ENCODE measurements at regions not wholly inside any gene's neighbourhood (a gene's known extent, or its start where the extent isn't known, plus 50 kb on each side); places are given as distances from the start of the nearest gene placed in this dataset.
A peak's percentile ranks its signal among the peaks of the same experiment; 100 is the strongest.

DNA sequence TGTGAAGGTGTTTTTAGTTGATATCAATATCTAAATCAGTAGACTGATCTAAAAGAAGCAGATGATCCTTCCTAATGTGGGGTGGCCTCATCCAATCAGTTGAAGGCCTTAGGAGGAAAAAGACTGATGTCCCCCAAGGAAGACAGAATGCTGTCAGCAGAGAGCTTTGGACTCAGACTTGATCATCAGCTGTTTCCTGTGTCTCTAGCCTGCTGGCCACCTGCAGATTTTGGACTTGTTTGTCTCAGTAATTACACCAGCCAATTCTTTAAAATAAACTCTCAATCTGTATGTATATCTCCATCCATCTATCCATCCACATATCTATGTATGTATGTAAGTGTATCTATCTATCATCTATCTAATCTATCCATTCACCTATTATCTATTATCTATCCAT lies 301.3 kb downstream of the LPIN1 start:
- Mint-ChIP-seq H3K4me1 (ENCODE audit: low read depth) (peaks cover 60% of the 10 kb centered on the region), H3K36me3 (ENCODE audit: low read depth) (no peaks in the 10 kb centered on the region), H3K9me3 (no peaks in the 10 kb centered on the region), H3K27ac (no peak overlapping the region), H3K4me3 (no peak overlapping the region), H3K27me3 (peaks cover 3% of the 10 kb centered on the region)
- DNase-seq: no peak

DNA sequence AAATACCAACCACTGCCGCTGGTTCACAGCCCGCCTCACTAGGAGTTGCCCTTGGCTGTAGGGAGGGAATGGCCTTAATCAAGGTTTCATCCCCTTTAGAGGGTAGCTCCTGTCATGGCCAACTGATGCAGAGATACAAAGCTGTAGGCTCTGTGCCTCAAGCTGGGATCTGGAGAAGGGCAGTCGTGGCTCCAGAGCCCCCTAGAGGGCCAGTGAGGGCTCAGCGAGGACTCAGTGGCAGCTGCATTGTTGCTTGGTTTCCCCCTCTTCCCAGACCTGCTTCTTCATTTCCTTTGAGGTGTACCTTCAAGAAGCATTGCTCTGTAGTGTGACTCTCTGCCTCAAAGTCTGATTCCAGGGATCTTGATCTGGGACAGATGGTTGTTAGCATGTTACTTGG lies 302.1 kb downstream of the LPIN1 start:
- DNase-seq: no peak
- Mint-ChIP-seq H3K36me3 (ENCODE audit: low read depth) (no peaks in the 10 kb centered on the region), H3K27ac (no peak overlapping the region), H3K9me3 (no peaks in the 10 kb centered on the region), H3K4me1 (ENCODE audit: low read depth) (peaks cover 52% of the 10 kb centered on the region), H3K4me3 (no peak overlapping the region), H3K27me3 (peaks cover 3% of the 10 kb centered on the region)

DNA sequence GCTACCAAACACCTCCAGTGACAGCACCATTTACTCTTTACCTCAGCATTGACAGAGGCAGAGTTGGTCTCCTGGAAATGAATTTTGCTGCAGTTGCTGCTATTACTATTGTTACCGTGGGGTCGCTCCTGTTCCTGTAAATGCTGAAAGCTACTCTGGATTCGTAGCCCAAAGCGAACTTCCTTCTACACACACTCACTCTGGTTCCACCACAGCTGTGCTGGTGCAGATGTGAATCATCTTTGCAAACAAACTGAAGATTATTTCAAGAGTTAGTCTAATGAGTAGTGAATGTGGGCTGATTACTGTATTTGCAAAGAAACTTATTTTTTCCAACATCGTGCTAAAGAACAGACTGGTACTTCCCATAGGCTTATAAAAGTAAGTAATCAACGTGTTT lies 304.0 kb downstream of the LPIN1 start:
- H3K4me1 Mint-ChIP-seq (ENCODE audit: low read depth): peaks cover 33% of the 10 kb centered on the region
- H3K27me3 Mint-ChIP-seq: peaks cover 3% of the 10 kb centered on the region
- H3K27ac Mint-ChIP-seq: no peak overlapping the region
- H3K36me3 Mint-ChIP-seq (ENCODE audit: low read depth): no peaks in the 10 kb centered on the region
- no peak for DNase-seq
- H3K4me3 Mint-ChIP-seq: no peak overlapping the region
- H3K9me3 Mint-ChIP-seq: peaks cover 3% of the 10 kb centered on the region

DNA sequence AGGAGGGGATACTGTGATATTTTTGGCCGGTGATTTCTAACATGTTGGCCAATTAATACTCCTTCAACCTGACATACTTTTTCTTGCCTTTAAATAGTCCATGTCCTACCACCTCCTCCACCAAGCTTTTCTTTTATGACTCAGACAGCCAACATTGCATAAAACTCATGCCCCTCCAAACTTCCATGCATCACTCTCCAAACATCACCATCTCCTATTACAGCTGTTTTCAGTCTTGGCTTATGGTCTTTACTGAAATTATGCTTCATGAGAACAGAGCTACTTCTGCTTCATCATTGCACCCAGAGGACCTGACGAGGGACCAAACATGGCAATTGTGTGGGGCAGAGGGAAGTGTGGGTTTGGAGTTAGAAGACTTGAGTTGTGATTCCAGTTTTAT lies 305.4 kb downstream of the LPIN1 start:
- no peak for DNase-seq
- no peak overlapping the region for H3K4me3 Mint-ChIP-seq
- peaks cover 25% of the 10 kb centered on the region for H3K4me1 Mint-ChIP-seq (ENCODE audit: low read depth)
- H3K27ac Mint-ChIP-seq: no peak overlapping the region
- H3K36me3 Mint-ChIP-seq (ENCODE audit: low read depth): no peaks in the 10 kb centered on the region
- H3K27me3 Mint-ChIP-seq: peaks cover 7% of the 10 kb centered on the region
- H3K9me3 Mint-ChIP-seq: peaks cover 3% of the 10 kb centered on the region

DNA sequence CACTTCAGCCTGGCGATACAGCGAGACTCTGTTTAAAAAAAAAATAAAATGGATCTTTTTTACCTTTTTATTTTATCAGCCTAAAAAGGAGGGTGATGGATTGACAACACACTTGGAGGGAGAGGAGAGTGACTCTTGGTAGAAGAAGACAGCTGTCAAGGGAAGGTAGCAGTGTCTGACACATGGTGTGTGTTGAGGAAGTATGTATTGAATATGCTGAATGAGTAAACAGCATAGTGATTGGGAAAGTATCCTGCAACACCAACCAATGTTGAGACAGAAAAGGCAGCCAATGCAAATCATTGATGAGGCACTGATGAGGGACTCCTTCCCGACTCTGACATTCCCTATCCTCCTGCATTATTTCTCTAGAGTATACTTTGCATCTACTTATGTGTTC lies 306.4 kb downstream of the LPIN1 start:
- Mint-ChIP-seq H3K4me1 (ENCODE audit: low read depth) (peaks cover 27% of the 10 kb centered on the region), H3K27me3 (peaks cover 7% of the 10 kb centered on the region), H3K27ac (no peak overlapping the region), H3K4me3 (no peak overlapping the region), H3K36me3 (ENCODE audit: low read depth) (no peaks in the 10 kb centered on the region), H3K9me3 (peaks cover 3% of the 10 kb centered on the region)
- DNase-seq: no peak

DNA sequence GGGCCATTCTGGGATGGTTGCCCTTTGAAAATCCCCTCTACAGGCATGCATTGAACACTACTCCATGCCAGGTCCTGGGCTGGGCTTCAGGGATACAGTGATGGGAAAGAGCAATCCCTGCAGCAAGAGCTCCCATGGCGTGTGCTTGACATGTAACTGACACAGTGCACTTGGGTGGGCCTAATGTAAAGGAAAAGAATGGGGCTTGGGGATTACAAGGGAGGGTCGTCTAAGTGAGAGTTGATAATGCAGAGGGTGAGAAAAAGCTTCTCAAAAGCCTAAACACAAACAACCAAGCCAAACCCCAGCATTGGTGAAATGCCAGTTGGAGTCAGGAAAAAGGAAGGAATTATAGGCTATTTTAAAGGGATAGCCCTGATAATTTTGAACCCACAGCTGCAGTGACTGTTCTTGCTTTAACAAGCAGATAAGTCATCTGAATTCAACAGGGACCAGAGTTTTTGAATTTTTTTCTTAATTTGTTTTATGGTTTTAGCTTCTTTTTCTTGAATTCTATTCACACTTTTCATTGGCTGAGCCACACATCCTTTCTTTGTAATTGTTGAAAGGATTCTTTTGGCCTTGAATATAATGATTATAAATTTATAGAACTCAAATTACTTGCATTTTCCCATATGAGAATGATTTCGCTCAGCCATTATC lies 308.7 kb downstream of the LPIN1 start:
- H3K27ac Mint-ChIP-seq: no peak overlapping the region
- no peak overlapping the region for H3K4me3 Mint-ChIP-seq
- H3K27me3 Mint-ChIP-seq: peaks cover 7% of the 10 kb centered on the region
- no peak for DNase-seq
- H3K36me3 Mint-ChIP-seq (ENCODE audit: low read depth): no peaks in the 10 kb centered on the region
- peaks cover 3% of the 10 kb centered on the region for H3K9me3 Mint-ChIP-seq
- H3K4me1 Mint-ChIP-seq (ENCODE audit: low read depth): peaks cover 30% of the 10 kb centered on the region

DNA sequence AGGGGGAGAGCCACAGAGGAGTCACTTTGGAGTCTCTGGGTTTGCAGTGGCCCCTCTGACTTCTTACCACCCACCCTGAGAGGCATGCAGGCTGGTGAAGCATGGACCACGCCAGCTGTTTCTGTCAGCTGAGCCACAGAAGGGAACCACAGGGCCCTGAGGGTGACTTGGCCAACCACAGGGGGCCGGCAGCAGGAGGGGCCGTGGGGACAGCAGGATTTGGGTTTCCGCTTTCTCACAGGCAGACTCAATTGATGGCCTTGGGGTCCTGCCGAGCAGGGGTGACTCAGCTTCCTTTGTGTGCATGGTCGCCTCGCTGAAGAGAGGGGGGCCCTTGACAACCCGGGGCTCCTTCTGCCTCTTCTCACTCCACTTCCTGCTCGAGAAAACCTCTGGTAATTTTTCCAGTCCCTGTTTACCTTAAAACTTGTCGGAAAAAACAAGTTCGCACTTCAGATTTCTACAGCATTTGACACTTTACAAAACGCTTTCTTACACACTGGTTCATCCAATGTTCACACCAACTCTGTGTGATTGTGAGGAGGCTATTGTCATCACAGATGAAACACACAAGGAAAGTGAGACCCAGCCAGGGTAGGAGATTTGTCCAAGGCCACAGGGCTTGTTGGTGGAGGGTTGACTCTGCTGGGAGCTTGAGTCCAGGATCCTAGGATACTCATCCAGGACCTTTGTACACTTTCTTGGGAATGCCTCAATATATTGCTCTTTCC lies 311.2 kb downstream of the LPIN1 start:
- H3K27me3 Mint-ChIP-seq: peaks cover 6% of the 10 kb centered on the region
- H3K9me3 Mint-ChIP-seq: peaks cover 3% of the 10 kb centered on the region
- no peaks in the 10 kb centered on the region for H3K36me3 Mint-ChIP-seq (ENCODE audit: low read depth)
- H3K27ac Mint-ChIP-seq: peak overlapping the region; percentile 38
- H3K4me3 Mint-ChIP-seq: no peak overlapping the region
- H3K4me1 Mint-ChIP-seq (ENCODE audit: low read depth): peaks cover 25% of the 10 kb centered on the region
- DNase-seq: peak; percentile 47

DNA sequence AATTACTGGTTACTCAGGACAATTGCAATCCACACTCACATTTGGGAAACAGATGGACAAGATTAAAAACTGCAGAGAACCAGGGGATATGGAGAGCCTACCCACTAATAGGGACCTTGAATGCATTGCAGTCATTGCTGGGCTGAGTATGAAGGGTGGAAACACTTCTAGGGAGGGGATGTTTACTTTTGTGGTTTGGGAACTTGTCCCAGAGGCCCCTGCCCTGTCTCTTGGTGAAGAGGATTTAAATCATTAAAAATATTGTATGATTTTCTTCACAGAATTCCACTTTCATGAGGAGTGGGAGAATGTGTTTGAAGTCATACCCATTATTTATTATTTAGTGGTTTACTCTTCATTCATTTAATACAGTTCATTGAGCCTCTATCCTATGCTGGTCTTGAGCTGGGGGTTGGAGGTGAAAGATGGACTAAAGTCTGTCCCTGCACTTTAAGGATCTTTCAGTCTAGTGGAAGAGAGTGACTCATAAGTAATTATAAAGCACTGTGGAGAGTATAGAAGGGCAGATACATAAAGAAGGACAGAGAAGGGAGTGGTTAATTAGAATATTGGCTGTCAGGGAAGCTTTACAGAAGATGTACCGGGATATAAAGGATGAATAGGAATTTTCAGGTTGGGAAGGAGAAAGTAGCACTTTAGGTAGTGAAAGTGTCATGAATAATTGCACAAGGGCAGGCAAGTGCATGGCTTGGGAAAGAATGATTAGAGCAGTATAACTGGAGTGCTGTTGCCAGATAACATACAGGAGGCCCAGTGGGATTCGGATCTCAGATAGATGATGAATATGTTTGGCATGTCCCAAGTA lies 313.4 kb downstream of the LPIN1 start:
- H3K36me3 Mint-ChIP-seq (ENCODE audit: low read depth): no peaks in the 10 kb centered on the region
- no peak overlapping the region for H3K4me3 Mint-ChIP-seq
- H3K27ac Mint-ChIP-seq: no peak overlapping the region
- peaks cover 5% of the 10 kb centered on the region for H3K9me3 Mint-ChIP-seq
- peaks cover 6% of the 10 kb centered on the region for H3K27me3 Mint-ChIP-seq
- DNase-seq: no peak
- H3K4me1 Mint-ChIP-seq (ENCODE audit: low read depth): peaks cover 25% of the 10 kb centered on the region

DNA sequence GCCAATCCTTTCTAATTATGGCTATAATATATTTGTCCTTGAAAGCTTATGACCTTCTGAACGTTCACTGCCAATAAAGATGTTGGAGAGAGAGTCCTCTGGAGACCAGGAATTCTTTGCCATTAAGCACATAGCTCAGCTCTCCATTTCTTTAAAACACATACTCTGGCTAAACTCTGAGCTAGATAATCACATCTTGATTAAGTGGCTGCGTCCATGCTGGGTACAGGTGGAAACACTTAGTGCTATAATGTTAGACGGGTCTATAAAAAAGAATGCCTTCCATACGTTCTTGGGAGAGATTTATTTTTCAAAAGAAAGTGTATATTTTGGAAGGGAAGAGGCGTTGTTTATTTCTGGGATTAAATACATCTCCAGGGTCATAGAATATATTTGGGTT lies 314.5 kb downstream of the LPIN1 start:
- peaks cover 5% of the 10 kb centered on the region for H3K9me3 Mint-ChIP-seq
- no peak overlapping the region for H3K27ac Mint-ChIP-seq
- peaks cover 25% of the 10 kb centered on the region for H3K4me1 Mint-ChIP-seq (ENCODE audit: low read depth)
- no peak overlapping the region for H3K4me3 Mint-ChIP-seq
- DNase-seq: no peak
- H3K36me3 Mint-ChIP-seq (ENCODE audit: low read depth): no peaks in the 10 kb centered on the region
- H3K27me3 Mint-ChIP-seq: peaks cover 6% of the 10 kb centered on the region

DNA sequence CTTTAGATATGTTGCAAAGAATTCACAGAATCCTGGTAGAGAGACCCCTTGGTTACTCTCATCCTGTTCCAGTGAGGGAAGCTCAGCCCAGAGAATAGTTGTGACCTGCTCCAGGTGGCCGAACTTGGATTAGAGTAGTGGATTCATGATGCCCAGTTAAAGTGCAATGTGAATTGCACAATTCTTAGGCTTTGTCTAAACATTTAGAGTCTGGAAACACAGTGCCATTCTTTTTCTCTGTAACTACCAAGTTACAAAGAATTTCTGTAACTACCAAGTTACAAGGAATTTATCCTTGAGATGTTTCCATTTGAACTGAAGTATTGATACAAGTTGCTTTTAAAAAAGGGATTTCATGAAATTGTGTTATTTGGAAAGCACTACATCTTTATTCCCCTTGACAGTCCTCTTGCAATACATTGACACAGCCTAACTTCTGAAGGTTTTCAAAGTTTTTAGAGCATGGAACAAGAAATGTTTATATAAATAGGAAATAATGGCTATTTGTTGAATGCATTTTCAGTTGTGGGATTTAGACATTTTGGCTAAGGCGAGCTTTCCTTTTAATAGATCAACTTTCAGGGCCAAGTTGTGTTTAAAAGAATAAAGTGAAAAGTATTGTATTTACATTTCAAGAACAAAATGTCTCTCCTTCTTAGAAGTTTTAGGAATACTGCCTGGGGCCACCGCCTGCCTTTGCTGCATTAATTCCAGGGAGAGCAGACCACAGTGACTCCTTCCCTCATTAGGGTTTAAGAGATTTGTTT lies 315.0 kb downstream of the LPIN1 start:
- H3K27ac Mint-ChIP-seq: no peak overlapping the region
- no peak for DNase-seq
- H3K4me1 Mint-ChIP-seq (ENCODE audit: low read depth): peaks cover 25% of the 10 kb centered on the region
- H3K36me3 Mint-ChIP-seq (ENCODE audit: low read depth): no peaks in the 10 kb centered on the region
- no peak overlapping the region for H3K4me3 Mint-ChIP-seq
- H3K27me3 Mint-ChIP-seq: peaks cover 5% of the 10 kb centered on the region
- peaks cover 5% of the 10 kb centered on the region for H3K9me3 Mint-ChIP-seq

DNA sequence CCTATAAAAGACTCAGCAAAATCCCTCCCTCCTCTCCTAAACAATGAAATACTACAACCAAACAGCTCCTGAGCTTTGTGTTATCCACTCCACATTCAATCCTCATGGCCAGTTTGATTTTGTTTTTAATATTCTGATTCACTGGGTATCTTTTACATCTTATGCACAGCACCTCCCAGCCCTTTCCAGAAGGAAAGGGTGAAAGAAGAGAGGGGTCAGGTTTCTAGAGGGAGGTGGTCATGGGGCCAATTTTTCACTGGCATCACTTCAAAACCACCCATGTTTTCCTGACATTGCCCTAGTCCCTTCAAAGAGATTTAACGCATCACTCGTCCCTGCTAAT lies 315.6 kb downstream of the LPIN1 start:
- Mint-ChIP-seq H3K27ac (no peak overlapping the region), H3K27me3 (peaks cover 3% of the 10 kb centered on the region), H3K36me3 (ENCODE audit: low read depth) (no peaks in the 10 kb centered on the region), H3K4me3 (no peak overlapping the region), H3K4me1 (ENCODE audit: low read depth) (peaks cover 21% of the 10 kb centered on the region), H3K9me3 (peaks cover 5% of the 10 kb centered on the region)
- DNase-seq: no peak

DNA sequence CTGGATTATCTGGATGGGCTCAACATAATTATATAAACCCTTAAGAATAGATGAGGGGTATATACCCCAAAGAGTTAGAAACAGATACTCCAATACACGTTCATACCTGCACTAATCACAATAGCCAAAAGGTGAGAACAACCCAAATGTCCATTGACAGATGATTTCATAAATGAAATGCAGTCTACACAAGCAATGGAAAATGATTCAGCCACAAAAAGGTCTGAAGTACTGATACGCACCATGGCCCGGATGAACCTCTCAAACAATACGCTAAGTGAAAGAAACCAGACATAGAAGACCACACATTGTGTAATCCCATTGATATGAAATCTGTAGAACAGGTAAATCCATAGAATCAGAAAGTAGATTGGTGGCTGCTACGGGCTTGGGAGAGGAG lies 316.8 kb downstream of the LPIN1 start:
- H3K27ac Mint-ChIP-seq: no peak overlapping the region
- H3K4me3 Mint-ChIP-seq: no peak overlapping the region
- peaks cover 5% of the 10 kb centered on the region for H3K9me3 Mint-ChIP-seq
- no peaks in the 10 kb centered on the region for H3K36me3 Mint-ChIP-seq (ENCODE audit: low read depth)
- DNase-seq: no peak
- H3K27me3 Mint-ChIP-seq: peaks cover 3% of the 10 kb centered on the region
- peaks cover 12% of the 10 kb centered on the region for H3K4me1 Mint-ChIP-seq (ENCODE audit: low read depth)

DNA sequence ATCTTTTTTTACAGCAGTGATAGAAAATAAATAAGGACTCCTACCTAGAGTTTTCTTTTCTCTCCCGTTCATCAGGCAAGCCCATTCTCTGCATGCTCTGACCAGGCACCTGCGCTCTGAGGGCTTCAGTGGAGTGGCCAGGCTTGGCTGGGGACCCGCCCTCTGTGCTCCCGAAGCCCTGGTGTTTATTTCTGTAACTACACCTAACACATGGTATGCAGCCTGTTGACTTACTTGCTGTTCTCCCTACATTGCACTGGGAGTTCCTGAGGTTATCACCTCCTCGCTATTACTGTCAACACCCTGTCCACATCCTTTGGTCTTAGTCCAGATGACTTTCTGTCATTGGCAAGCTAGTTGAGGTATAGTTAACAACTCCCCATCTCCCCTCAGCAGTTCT lies 317.7 kb downstream of the LPIN1 start:
- Mint-ChIP-seq H3K27me3 (peaks cover 3% of the 10 kb centered on the region), H3K9me3 (peaks cover 5% of the 10 kb centered on the region), H3K4me3 (no peak overlapping the region), H3K36me3 (ENCODE audit: low read depth) (no peaks in the 10 kb centered on the region), H3K4me1 (ENCODE audit: low read depth) (peaks cover 7% of the 10 kb centered on the region), H3K27ac (no peak overlapping the region)
- no peak for DNase-seq

DNA sequence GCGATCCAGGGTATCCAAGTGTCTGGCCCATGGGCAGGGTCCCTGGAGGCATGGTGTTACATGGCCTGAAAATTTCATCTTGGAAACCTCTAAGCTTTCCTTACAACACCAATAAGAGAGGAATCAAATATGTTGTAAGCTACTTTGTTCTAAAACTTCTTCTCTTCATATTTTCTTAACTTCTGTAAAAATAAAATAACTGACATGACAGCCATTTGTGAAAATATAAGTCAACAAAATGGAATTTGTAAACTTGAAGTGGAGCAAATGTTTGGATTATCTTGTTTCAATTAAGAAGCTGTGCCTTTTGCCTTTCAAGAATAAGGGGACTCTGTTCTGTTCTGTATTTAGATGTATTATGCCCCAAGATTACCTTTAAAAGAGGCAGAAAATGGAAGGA lies 319.7 kb downstream of the LPIN1 start:
- H3K9me3 Mint-ChIP-seq: peaks cover 5% of the 10 kb centered on the region
- H3K4me3 Mint-ChIP-seq: no peak overlapping the region
- no peak for DNase-seq
- H3K27ac Mint-ChIP-seq: no peak overlapping the region
- peaks cover 5% of the 10 kb centered on the region for H3K4me1 Mint-ChIP-seq (ENCODE audit: low read depth)
- H3K27me3 Mint-ChIP-seq: peaks cover 7% of the 10 kb centered on the region
- no peaks in the 10 kb centered on the region for H3K36me3 Mint-ChIP-seq (ENCODE audit: low read depth)

All from activated T-cell treated with anti-CD3 and anti-CD28 coated beads, Interleukin-2, amount 50 U/mL, for 24 hours (primary cell).